HG03558 (cell line): ENCODE measurements at regions not wholly inside any gene's neighbourhood (a gene's known extent, or its start where the extent isn't known, plus 50 kb on each side); places are given as distances from the start of the nearest gene placed in this dataset.
"Not testable (repeated sequence)": the region's sequence is repeated elsewhere in the genome, so short reads cannot be mapped to it uniquely, and the experiment has no call there.

Experiments used
- ATAC-seq: cut with Tn5 transposase; IDR thresholded peaks from one replicate; pipeline ENCODE4 v1.9.1; 2021; ENCODE audit warnings: moderate number of reproducible peaks; ENCODE audit not compliant: unreplicated experiment; ENCODE audit errors: extremely low read depth

GRCh38 chr12:46981622-46982021 lies 97.8 kb upstream of the PCED1B start:
- ATAC-seq: no peak

- ATAC-seq: no peak
These were observed 96.6 kb upstream of the PCED1B start for GRCh38 chr12:46982629-46983392.

DNA sequence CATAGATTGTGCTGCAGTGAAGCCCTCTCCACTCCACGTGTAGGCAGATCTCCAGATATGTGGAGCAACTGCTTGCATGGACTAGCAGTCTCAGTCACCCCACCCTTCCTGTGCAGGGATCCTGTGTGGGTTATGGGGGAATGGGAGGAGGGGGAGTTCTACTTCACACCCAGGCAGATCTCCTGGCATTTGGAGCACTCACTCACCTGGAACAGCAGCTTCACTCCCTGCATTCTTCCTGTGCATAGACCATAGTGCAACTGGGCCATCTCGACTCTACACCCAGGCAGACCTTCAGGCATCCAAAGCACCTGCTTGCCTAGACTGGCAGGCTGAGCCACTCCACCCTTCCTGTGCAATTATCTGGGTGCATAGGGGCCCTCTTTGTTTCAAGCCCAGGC lies 96.0 kb upstream of the PCED1B start:
- no peak for ATAC-seq

DNA sequence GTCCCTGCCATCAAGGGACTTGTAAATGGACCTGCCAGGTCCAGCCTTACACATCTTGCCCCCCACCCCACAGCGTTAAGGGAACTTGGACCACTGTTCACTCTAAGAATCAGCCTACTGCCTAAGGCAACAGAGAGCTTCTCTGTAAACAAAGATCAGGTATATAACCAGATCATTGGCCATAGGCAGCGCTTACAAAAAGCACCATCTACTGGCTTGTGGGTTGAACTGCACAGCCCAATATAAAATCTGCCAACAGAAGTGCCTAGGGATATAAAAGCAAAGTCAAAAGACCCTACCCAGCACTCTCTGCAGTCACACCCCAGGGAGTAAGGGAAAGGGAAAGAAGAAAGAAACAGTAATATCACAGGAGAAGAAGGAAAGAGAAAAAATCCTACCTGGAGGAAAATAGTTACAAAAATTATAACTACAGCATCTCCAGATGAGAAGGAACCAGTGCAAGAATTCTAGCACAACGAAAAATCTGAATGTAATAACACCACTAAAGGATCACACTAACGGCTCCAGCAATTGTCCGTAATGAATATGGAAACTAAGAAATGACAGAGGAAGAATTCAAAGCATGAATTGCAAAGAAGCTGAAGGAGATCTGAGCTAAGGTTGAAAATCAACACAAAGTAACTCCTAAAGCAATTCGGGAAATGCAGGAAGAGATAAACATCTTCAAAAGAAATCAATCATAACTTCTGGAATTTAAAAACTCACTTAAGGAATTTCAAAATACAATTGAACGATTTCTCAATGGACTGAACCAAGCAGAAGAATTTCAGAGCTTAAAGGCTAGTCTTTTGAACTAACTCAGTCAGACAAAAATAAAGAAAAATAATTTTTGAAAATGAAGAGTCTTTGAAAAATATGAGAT lies 95.2 kb upstream of the PCED1B start:
- ATAC-seq: no peak

DNA sequence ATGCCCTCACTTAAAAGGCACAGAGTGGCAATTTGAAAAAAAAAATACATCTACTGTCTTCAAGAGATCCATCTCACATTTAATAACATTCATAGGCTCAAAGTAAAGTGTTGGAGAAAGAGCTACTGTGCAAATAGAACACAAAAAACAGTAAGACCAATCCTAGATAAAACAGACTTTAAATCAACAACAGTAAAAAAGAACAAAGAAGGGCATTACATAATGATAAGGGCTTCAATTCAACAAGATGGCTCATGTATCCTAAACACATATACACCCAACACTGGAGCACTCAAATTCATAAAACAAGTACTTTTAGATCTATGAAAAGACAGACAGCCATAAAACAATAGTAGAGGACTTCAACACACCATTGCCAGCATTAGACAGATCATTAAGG lies 93.6 kb upstream of the PCED1B start:
- ATAC-seq: no peak

DNA sequence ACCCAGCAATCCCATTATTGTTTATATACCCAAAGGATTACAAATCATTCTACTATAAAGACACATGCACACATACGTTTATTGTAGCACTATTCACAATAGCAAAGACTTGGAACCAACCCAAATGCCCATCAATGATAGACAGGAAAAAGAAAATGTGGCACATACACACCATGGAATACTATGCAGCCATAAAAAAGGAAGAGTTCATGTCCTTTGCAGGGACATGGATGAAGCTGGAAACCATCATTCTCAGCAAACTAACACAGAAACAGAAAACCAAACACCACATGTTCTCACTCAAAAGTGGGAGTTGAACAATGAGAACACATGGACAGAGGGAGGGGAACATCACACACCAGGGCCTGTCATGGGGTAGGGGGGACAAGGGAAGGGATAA lies 91.3 kb upstream of the PCED1B start:
- not testable (repeated sequence) for ATAC-seq

DNA sequence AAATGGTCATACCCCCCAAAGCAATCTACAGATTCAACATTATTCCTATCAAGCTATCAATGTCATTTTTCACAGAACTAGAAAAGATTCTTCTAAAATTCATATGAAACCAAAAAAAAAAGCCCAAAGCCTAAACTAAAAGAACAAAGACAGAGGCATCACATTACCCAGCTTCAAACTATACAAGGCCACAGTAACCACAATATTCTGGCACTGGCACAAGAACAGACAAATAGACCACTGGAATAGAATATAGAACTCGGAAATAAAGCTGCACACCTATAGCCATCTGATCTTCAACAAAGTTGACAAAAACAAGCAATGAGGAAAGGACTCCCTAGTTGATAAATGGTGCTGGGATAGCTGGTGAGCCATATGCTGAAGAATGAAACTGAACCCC lies 89.2 kb upstream of the PCED1B start:
- ATAC-seq: no peak

- not testable (repeated sequence) for ATAC-seq
These were observed 87.4 kb upstream of the PCED1B start for GRCh38 chr12:46992051-46992450.

DNA sequence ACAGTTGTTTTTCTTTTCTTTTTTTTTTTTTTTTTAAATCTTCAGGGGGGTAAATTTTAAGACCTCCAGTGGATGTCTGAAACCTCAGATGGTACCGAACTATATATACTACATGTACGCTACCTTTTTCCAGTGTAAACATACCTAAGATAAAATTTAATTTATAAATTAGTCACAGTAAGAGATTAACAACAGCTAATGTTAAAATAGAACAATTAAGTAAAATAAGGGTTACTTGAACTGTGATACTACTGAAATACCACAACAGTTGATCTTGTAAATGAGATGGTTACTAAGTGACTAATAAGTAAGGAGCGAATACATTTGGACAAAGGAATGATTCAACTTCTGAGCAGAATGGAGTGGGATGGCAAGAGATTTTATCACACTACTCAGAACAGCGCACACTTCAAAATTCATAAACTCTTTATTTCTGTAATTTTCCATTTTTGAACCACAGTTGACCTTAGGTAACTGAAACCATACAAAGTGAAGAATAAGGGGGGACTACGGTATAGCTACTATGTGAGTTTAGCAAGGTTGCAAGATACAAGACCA lies 80.5 kb upstream of the PCED1B start:
- ATAC-seq: no peak

DNA sequence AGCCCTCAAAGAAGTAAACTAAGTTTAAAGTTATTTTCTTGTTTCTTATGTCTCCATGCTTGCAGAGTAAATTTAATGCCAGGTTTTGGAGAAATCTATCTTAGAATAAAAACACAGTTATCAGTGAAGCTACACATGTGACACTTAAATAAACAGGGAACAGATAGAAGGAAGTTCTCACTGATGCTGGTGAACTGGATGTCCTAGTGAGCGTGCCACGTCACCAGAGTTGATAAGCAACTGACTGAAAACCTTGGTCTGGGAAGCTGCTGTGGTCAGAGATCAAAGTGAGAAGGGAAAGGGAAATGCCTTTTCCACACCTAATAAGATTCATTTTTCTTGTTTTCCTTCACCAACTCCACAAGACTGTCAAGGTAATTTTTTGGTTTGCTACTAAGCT lies 74.8 kb upstream of the PCED1B start:
- no peak for ATAC-seq

- ATAC-seq: no peak
These were observed 72.4 kb upstream of the PCED1B start for GRCh38 chr12:47007048-47007447.

DNA sequence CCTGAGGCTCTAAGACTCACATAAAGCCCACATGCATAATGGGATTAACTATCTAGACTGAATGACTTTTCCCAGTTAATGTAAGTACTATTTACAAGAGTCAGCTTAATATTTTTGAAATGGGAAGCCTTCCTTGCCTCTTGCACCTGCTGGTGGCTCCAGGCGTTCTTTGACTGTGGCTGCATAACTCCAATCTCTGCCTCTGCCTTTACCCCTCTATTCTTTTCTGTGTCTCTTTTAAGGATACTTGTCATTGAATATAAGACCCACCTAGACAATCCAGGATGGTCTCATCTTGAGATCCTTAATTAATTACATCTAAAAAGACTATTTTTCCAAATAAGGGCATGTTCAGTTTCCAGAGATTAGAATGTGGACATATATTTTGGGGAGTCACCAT lies 66.9 kb upstream of the PCED1B start:
- ATAC-seq: no peak

- no peak for ATAC-seq
These were observed 64.9 kb upstream of the PCED1B start for GRCh38 chr12:47014474-47014873.

GRCh38 chr12:47015381-47015780 lies 64.0 kb upstream of the PCED1B start:
- no peak for ATAC-seq

DNA sequence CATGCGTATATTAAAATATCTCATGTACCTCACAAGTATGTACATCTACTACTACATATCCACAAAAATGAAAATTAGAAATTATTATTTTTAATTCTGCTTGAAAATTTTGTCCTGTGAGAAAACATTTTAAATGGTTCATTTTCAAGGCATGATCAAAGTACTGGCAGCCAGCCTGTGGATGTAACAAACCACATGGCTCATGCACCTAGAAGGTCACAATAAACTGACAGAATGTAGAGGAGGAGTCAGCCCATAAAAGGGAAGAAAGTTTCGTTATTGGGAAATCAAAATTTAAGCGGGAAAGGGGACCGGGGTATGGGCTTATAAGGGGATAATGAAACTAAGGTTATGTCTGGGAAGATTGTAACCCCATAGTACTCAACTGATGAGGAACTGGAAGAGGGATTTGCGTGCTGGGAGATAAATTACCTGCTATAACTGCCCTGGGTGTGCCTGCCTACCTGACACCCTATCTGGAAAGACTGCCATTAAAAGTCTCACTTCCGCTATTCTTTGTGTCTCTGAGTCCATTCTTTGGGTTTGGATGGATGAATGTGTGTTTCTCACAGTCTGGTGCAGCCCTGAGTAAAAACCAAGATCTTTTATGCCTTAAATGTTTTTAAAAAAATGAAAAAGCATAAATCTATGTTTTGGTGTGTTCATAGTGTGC lies 62.2 kb upstream of the PCED1B start:
- no peak for ATAC-seq

DNA sequence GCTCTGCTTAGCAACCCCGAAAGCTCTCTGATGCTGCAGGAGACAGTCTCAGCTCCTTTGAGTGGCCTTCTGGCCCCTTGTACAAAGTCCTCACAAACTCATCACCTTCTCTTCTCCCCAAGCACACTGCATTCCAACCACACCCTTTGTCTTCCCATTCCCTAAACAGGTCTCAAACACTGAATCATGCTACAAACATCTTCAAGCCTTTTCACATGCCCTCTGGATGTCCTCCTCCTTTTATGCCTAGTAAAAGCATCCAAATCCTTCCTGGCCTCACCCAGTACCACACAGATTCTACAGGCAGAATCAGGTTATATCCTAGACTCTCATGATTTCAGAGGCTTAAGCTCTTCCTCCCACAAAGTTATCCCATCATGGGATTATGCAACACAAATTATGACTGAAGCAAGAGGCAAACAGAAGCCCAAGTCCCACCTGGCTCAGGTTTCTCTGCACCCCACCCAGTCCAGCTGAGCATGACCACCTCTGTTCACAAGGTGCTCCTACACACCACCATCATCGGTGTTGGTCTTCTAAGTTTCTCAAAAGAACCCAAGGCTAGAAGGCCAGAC lies 61.4 kb upstream of the PCED1B start:
- ATAC-seq: no peak

DNA sequence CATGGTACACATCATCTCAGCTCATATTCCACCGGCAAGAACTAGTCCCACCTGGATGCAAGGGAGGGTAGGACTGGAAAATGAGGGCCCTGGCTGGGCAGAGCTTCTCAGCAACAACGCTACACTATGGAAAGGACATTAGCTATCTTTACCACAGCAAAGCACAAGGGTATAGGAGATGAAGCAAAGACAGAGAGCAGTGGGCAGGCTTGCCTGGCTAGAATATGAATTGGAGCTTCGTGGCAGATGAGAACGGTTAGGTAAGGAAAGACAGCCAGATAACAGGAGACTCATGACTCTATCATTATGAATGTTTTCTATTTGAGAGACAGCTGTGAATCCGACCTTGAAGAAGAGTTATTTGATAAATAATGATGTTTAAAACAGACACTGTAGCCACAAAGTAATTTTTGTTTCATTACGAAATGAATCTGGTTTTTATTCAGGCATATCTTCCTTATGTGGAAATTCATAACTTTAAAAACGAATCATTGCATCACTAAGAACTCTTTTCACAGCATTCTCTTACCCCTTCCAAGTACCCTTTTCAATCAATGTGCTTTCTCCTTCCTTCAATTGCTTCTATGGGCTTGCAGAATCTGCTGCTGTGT lies 59.1 kb upstream of the PCED1B start:
- ATAC-seq: no peak

DNA sequence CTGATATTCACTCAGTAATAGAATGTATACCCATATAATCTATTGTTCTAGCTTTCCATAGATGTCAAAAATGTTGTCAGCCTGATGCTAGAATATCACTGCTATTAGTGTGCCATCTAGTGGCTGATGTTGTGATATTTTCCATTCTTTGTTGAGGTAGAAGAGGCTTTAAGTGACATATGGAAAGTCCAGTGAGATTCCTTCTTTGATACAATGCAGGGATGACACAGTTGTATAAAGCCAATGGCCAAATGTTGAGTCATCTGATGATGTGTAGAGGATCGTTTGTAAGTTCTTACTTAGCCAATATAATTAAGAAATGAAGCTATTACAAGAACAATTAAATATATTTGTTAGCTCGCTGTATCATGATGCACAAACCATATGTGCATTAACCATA lies 58.1 kb upstream of the PCED1B start:
- ATAC-seq: no peak

DNA sequence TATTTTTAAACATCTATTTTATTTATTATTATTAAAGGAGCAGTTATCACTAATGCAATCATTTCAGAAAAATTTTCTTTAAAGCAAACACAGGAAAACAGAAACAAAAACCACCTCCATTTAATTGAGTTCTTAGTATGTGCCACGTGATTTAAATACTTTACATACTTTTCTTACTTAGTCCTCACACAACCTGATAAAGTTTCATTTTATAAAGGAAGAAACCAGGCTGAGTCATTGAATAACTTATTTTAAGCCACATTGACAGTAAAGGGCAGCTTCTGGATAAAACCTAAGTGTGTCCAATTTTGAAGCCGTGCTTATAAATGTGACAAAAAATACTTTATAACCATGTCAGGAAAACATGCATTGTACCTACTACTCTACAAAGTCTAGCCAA lies 57.1 kb upstream of the PCED1B start:
- no peak for ATAC-seq

GRCh38 chr12:47023311-47023710 lies 56.1 kb upstream of the PCED1B start:
- no peak for ATAC-seq
